NCI-H460 (cell line): ENCODE measurements at regions not wholly inside any gene's neighbourhood (a gene's known extent, or its start where the extent isn't known, plus 50 kb on each side); places are given as distances from the start of the nearest gene placed in this dataset.
"Not testable (repeated sequence)": the region's sequence is repeated elsewhere in the genome, so short reads cannot be mapped to it uniquely, and the experiment has no call there.

Experiments
- DNase-seq: peaks from one replicate; pipeline ENCODE4 v3.0.0-alpha.2; 2016; ENCODE audit warnings: low read depth; ENCODE audit errors: extremely low read depth

DNA sequence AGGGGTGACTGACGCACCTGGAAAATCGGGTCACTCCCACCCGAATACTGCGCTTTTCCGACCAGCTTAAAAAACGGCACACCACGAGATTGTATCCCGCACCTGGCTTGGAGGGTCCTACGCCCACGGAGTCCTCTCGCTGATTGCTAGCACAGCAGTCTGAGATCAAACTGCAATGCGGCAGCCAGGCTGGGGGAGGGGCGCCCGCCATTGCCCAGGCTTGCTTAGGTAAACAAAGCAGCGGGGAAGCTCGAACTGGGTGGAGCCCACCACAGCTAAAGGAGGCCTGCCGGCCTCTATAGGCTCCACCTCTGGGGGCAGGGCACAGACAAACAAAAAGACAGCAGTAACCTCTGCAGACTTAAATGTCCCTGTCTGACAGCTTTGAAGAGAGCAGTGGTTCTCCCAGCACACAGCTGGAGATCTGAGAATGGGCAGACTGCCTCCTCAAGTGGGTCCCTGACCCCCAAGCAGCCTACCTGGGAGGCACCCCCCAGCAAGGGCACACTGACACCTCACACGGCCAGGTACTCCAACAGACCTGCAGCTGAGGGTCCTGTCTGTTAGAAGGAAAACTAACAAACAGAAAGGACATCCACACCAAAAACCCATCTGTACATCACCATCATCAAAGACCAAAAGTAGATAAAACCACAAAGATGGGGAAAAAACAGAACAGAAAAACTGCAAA lies 714.5 kb upstream of the PITX2 start:
- not testable (repeated sequence) for DNase-seq

DNA sequence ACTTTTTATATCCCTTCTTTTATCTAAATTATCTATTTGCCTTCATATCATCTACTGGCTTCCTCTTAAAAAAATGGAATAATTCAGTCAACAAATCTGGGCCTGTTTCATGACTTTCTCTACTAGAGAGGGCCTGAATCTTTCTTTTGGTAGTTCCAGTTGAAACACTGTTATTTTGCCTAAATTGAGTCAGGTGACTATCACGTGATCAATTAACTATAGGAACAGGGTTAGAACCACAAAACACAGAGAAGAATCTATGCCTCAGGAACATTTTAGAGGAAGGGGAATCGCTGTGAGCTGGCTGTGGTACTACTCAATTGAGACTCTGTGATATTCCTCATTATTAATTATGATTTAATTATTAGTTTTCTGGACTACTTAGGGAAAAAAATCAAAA lies 736.7 kb upstream of the PITX2 start:
- DNase-seq: no peak

DNA sequence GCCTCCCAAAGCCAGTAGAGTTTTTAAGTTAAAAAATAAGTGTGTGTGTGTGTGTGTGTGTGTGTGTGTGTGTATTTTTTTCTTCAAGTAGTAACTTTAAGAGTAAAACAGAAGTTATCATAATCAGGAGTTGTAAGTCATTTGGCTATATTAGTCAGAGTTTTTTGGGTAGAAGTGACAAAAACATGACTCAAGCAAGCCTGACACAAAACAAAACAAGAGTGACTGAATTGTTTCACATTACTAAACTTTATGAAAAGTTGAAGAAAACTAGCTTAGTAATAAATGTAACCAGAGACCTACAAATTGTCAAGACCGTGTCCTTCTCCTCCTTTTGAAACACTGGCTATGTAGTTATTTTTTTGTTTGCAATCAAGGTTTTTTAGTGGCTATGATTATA lies 738.0 kb upstream of the PITX2 start:
- no peak for DNase-seq

DNA sequence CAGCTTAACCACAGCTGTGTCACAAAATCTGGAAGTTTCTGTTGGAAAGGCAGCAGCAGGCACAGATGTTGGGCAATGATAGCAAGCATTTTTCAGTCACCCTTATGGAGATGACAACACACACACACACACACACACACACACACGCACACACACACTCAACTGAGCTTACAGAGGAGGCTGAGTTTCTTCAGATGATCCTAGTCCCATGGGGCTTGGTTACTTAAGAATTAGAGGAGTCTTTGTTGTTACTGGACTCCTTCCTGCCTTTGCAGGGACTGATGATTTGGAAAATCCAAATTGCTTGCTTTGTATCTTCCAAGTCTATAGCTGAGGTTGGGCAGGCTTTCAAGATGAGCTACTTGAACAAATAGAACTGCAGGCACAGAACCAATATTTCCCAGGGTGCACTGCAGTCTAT lies 740.1 kb upstream of the PITX2 start:
- no peak for DNase-seq

DNA sequence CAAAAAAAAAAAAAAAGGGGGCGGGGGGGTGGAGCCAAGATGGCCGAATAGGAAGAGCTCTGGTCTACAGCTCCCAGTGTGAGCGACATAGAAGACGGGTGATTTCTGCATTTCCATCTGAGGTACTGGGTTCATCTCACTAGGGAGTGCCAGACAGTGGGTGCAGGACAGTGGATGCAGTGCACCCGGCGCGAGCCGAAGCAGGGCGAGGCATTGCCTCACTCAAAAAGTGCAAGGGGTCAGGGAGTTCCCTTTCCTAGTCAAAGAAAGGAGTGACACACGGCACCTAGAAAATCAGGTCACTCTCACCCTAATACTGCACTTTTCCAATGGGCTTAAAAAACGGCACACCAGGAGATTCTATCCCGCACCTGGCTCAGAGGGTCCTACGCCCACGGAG lies 755.0 kb upstream of the PITX2 start:
- DNase-seq: not testable (repeated sequence)

DNA sequence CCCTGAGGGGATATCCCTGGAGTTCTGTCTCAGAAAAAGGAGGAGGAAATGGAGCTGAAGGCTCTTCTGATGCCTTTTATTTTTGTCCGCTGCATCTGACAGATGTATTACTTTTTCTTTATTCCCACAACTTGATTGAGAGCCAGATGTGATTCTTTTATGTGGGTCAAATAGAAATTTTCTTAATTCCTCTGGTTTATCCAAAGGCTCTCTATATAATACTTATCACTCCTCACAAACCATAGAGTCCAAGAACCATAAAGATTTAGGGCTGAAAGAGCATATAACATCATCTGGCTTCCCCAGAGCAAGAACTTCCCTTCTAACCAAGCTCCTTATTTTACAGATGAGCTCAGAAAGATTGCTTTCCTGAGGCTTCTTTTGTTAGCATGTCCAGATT lies 756.7 kb upstream of the FAM241A start:
- DNase-seq: no peak

DNA sequence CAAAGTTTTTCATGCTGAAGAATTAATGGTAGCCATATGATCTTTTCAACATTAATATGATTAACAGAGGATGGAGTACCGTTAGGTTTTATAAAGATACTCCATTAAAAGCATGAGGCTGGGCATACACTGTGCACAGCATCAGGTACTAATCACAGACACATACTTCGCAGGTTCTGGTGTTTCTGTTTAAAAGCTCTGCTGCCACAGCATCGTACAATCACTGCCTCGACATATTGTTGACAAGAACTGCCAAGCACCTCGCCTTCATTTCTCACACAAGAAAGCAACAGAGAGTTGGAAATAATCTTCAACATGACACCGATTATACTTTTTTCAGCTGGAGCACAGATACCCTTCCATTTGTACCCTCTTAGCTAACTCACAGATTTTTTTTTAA lies 753.4 kb upstream of the FAM241A start:
- DNase-seq: no peak

DNA sequence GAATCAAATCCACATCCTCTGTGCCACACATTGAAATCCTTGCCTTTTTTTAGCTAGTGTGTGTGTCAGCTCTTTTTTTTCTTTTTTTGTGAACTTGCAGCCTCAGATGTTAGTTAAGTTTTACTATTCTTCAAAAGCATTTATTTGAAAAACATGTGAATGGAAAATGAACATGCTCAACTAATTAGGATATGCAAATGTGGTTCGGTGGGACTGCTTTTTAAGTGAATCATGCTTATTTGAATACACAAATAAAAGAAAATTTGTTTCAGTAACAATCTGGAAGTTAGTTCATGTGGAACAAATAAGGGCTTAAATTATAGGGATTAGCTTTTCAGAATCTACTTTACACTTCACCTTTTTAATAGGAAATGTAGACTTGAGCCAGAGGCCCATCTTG lies 751.5 kb upstream of the FAM241A start:
- no peak for DNase-seq

DNA sequence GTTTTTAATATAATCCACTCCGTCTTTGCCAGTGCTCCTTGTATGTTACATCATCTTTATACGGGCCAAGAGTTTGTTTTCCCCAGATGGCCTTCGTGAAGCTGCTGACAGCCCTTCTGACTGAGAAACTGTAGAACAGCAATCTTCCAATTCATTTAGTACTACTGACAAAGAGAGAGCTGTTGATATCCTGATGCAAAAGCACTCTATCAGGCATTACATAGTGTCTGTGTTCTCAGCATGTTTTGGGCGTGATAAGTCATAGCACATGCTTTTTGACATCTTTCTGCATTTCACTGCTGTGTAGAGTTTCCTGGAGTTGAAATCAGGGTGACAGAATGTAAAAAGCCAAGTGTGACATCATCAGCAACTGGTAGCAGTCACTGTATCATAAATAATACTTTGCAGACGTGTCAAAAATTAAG lies 746.3 kb upstream of the FAM241A start:
- no peak for DNase-seq

DNA sequence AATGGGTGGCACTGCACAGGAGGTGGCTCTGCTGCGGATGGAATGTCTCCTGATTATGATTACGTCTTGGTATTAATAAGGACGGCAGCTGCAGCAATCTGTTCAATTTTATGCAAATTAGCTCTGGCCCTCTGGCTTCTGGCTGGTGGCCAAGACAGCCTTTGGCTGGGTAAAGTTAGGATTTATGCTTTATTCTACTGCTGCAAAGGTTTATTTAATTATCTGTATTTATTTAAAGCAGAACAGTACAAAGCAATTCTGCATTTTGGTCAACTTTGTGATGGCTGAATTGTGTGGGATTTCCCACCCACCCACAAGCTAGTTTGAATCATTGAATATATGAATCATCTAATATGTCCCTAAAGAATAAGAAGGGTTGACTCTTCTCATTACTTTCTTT lies 745.6 kb upstream of the FAM241A start:
- no peak for DNase-seq

DNA sequence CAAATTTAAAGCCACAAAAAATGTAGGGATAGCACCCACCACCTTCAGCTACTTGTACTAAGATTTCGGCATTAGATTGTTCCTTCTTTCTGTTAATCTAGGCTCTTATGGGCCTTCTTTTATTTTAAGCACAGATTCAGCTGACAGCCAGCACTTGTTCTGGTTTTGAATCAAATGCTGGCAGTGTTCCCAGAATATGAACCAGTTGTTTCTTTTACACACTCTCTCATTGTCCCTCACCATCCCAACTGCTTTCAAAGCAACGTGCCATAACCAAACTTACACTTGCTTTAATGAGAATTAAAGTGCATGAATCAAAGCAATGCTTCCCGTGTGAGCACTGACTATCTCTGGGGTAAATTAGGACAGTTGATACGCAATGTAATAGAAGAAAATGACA lies 744.5 kb upstream of the FAM241A start:
- no peak for DNase-seq

DNA sequence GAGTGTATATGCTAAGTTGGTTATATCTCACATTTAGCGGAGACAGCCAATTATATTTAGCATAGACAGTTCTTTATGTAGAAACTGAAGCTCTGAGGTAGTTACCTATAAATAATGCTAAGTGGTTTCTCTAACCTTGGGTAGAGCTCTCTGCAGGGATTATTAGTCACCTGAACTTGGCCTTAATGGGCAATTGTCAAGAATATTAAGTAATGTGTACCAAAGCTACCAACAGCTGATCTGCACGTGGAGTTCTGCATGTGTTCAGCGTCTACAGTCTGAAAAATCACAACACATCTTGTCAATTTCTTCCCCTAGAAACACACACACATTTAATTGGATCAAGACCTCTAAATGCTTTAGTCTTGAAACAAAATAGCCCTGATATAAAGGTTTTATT lies 740.6 kb upstream of the FAM241A start:
- DNase-seq: no peak

DNA sequence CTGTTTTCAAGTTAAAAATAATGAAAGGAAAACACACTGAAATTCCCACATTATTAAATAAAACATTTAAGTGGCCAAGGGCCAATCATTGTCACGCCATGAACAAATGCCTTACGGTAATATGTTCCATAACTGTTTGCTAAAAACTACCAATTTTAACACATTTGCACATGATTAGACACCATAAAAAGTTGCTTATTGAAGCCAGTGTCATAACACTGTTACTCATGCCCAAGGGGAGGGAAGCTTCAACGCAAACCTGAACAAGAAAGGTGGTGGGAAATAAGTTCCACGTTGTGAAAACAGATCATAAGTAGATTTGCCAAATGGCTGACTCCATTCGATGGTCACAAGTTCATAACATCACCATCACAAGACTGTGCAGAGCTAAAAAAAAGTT lies 739.3 kb upstream of the FAM241A start:
- DNase-seq: no peak

DNA sequence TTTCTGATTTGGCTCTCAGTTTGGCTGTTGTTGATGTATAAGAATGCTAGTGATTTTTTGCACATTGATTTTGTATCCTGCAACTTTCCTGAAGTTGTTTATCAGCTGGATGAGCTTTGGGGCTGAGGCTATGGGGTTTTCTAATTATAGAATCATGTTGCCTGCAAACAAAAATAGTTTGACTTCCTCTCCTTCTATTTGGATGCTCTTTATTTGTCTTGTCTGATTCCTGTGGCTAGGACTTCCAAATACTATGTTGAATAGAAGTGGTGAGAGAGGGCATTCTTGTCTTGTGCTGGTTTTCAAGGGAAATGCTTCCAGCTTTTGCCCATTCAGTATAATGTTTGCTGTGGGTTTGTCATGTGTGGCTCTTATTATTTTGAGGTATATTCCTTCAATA lies 734.7 kb upstream of the FAM241A start:
- DNase-seq: no peak

DNA sequence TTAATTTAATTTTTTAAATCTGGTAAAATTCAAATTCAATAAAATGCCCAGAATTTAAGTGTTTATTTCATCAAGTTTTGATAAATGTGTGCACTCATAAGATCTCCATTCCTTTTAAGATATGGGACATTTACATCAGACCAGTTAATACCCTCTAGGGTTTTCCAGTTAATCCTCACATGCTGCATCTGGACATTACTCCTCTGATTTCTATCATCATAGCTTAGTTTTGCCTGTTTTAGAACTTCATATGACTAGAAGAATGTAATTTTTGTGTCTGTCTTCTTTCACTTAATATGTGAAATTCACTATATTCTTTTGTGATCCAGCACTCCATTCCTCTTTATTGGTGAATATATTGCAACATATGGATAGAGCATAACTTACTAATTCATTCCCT lies 727.7 kb upstream of the FAM241A start:
- no peak for DNase-seq

DNA sequence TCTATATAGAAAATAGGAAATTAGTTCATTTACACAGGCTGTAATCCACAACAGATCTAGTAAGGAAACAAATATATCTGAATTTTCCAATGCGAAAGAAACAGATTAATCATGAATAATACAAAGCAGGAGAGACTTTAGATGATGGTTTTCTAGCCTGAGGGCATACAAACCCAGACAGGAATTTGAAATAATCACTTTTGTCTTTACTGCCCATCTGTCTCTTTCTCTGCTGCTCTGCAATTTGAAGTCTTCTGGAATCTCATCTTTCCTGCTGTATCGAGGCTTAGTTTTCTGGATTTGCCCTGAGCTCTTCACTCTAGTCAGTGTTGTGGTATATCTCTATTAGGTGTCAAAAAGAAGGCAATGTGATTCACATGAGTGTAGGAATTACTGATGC lies 711.8 kb upstream of the FAM241A start:
- DNase-seq: no peak

DNA sequence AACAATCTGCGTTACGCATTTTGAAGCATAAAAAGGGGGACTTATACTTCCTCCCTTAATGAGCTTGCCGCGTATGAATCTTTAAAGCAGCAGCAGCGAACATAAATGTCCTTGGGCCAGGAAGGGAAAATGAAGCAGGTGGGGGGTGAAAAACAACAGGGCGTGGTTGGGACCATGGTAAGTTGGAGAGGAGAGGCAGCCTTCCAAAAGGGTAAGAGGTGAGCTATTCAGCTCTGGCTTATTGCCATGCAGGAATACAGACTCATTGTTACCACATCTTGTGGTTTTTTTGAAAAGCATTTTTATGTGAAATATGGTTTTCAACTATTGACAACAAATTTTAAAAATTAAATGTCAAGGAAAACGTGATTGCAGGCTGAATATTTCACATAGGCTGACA lies 710.7 kb upstream of the FAM241A start:
- no peak for DNase-seq

DNA sequence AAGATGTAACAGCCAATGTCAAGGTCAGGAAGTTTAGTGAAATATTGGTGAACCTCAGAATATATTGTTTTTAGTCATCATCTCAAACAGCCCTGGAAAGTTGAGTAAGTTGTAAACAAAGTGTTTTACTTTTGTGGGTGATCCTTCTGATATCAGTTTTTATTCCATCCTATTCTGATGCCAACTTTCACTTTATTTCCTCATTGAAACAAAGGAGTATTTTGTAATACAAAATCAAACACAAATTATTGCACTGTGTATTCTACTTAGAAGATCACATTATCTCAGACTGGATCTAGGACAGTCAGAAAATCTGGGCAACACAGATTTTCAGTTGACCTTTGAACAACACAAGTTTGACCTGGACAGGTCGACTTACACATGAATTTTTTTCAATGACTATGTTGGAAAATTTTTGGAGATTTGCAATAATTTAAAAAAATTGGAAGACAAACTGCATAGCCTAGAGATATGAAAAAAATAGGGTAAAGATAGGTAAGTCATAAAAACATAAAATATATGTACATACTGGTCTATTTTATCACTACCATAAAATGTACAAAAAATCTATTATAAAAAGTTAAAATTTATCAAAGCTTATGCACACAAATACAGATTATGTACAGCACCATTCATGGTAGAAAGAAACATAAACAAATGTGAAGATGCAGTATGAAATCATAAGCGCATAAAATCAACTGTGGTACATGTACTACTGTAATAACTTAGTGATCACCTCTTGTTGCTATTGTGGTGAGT lies 709.1 kb upstream of the FAM241A start:
- DNase-seq: no peak

DNA sequence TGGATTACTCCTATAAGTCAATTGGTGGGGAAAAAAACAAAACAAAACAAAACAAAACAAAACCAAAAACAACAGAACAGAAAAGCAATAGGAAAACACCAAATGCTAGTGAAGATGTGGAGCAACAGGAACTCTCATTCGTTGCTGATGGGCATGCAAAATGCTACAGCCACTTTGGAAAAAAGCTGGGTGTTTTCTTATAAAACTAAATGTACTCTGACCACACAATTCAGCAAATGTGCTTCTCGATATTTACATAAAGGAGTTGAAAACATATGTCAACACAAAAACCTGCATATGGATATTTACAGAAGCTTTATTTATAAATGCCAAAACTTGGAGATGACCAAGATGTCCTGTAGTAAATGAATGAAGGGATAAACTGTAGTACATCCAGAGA lies 703.6 kb upstream of the FAM241A start:
- DNase-seq: no peak

DNA sequence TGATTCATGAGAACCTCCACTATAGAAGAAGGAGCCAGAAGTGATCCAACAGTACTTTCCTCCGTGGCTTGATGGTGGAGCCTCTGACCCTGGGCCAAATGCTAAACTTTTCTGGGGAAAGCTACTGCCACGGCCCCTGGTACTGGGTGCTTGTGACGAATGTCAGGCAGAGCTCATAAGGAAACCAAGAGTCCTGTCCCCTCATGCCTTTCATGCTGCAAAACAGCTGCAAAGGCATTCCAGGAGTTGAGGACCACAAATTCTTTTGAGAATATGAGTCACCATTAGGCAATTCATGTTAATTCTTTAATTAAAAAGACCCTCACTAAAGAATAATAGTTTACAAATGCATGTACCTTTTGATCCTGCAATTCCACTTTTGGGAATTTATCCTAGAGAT lies 700.4 kb upstream of the FAM241A start:
- not testable (repeated sequence) for DNase-seq

DNA sequence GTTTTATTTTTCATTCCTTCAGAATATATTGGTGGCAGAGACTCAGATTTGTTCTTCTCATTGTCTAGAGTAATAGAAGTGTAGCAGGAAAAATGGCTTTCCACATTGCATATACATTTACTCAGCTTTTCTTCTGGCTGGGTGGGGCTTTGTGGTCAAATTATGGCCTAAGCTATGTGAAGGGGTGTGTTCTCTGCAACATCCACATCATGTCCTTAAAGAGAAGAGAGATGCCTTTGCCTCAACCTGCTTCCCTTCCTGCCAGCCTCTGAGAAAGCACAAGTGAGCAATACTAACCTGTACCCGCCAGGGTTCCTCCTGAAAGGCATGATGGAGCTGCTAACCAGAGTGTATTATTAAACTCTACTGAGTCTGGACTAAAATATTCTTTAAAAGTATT lies 695.6 kb upstream of the FAM241A start:
- DNase-seq: no peak

DNA sequence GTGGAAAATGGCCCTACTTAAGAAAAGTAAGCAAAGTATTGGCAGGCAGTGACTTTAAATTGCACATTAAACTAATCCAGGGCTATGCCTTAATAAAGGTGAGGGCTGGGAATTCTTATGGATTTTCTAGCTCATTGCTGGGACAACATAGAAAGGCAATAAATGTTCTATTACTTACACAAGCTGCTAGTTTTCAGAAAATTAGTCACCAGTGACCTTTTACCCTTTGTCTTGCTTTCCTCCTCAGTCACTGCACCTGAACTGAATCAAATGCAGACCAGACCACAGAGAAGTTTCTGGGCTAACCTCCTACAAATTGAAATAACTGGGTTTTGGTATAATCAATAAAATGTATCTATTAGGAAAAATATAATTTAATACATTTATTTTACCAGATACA lies 694.4 kb upstream of the FAM241A start:
- DNase-seq: no peak

DNA sequence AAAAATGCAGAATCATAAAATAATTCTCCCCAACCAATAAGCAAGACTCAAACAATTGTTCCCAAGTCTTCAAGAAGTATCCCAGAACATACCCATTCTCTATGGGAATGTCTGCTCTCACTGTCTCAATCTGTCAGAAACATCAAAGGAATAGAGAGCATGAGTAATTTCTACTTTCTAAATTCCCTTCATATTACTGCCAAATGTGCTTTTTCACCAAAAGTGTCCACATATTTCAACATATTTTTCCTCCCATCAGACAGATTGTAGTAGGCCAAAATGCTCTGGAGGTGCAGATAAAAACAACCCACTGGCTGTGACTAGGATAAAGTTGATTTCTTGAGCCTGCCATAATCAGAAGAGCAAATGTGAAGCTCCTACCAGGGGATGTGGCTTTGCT lies 692.0 kb upstream of the FAM241A start:
- no peak for DNase-seq
